ENCODE measurements at regions not wholly inside any gene's neighbourhood (a gene's known extent, or its start where the extent isn't known, plus 50 kb on each side); places are given as distances from the start of the nearest gene placed in this dataset.

GRCh38 chr1:219537223-219537631 is 75.7 kb downstream of the ZC3H11B start:
- Histone ChIP-seq H3K27ac (no peak overlapping the region), H3K4me3 (no peak overlapping the region), H3K27me3 (no peaks in the 10 kb centered on the region), H3K9me3 (replicated peaks in 1 of 3) (no peaks in the 10 kb centered on the region), H3K36me3 (replicated peaks in 1 of 2) (no peaks in the 10 kb centered on the region), H3K4me1 (replicated peaks in 1 of 2) (no peaks in the 10 kb centered on the region)
- 80 to 93% (median 85%) methylated on average over 2 of the region's 2 CpGs for WGBS, 4 donors
- no peak for DNase-seq
- TF ChIP-seq POLR2A (IDR thresholded peaks at IDR 0.05) (no peak), CTCF (IDR thresholded peaks at IDR 0.05) (no peak)
- intact Hi-C loops (cut with DNase I), result no loop called here

GRCh38 chr1:219536038-219536437 is 76.9 kb downstream of the ZC3H11B start:
- Histone ChIP-seq H3K4me1 (replicated peaks in 1 of 2) (no peaks in the 10 kb centered on the region), H3K27me3 (no peaks in the 10 kb centered on the region), H3K36me3 (replicated peaks in 1 of 2) (no peaks in the 10 kb centered on the region), H3K9me3 (replicated peaks in 1 of 3) (no peaks in the 10 kb centered on the region), H3K27ac (no peak overlapping the region), H3K4me3 (no peak overlapping the region)
- no peak for DNase-seq
- intact Hi-C loops (cut with DNase I), result no loop called here
- TF ChIP-seq POLR2A (IDR thresholded peaks at IDR 0.05), result no peak
- no peak for TF ChIP-seq CTCF (IDR thresholded peaks at IDR 0.05)
- 89 to 95% (median 92%) methylated on average over 4 of the region's 4 CpGs for WGBS, 4 donors

- Histone ChIP-seq H3K36me3 (replicated peaks in 1 of 2) (no peaks in the 10 kb centered on the region), H3K27ac (no peak overlapping the region), H3K27me3 (no peaks in the 10 kb centered on the region), H3K4me1 (replicated peaks in 1 of 2) (no peaks in the 10 kb centered on the region), H3K4me3 (no peak overlapping the region), H3K9me3 (replicated peaks in 1 of 3) (no peaks in the 10 kb centered on the region)
- intact Hi-C loops (cut with DNase I), result no loop called here
- TF ChIP-seq POLR2A (IDR thresholded peaks at IDR 0.05), result no peak
- TF ChIP-seq CTCF (IDR thresholded peaks at IDR 0.05), result no peak
- WGBS, 4 donors, result 58 to 77% (median 71%) methylated on average over 1 of the region's 1 CpG
- DNase-seq, result no peak
These were observed 77.9 kb downstream of the ZC3H11B start for GRCh38 chr1:219534991-219535390.

- 28 to 52% (median 51%) methylated on average over 1 of the region's 1 CpG for WGBS, 4 donors
- no peaks in the 10 kb centered on the region for H3K9me3 ChIP-seq (replicated peaks in 1 of 3)
- H3K27me3 ChIP-seq, result no peaks in the 10 kb centered on the region
- no peak overlapping the region for H3K4me3 ChIP-seq
- intact Hi-C loops (cut with DNase I), result no loop called here
- no peaks in the 10 kb centered on the region for H3K4me1 ChIP-seq (replicated peaks in 1 of 2)
- H3K36me3 ChIP-seq (replicated peaks in 1 of 2), result no peaks in the 10 kb centered on the region
- DNase-seq, result no peak
- H3K27ac ChIP-seq, result no peak overlapping the region
- TF ChIP-seq POLR2A (IDR thresholded peaks at IDR 0.05), result no peak
- no peak for TF ChIP-seq CTCF (IDR thresholded peaks at IDR 0.05)
These were observed 79.6 kb downstream of the ZC3H11B start for GRCh38 chr1:219533280-219533679.

All from adrenal gland (tissue), 9 donors.